ENCODE measurements at regions not wholly inside any gene's neighbourhood (a gene's known extent, or its start where the extent isn't known, plus 50 kb on each side); places are given as distances from the start of the nearest gene placed in this dataset.

DNA sequence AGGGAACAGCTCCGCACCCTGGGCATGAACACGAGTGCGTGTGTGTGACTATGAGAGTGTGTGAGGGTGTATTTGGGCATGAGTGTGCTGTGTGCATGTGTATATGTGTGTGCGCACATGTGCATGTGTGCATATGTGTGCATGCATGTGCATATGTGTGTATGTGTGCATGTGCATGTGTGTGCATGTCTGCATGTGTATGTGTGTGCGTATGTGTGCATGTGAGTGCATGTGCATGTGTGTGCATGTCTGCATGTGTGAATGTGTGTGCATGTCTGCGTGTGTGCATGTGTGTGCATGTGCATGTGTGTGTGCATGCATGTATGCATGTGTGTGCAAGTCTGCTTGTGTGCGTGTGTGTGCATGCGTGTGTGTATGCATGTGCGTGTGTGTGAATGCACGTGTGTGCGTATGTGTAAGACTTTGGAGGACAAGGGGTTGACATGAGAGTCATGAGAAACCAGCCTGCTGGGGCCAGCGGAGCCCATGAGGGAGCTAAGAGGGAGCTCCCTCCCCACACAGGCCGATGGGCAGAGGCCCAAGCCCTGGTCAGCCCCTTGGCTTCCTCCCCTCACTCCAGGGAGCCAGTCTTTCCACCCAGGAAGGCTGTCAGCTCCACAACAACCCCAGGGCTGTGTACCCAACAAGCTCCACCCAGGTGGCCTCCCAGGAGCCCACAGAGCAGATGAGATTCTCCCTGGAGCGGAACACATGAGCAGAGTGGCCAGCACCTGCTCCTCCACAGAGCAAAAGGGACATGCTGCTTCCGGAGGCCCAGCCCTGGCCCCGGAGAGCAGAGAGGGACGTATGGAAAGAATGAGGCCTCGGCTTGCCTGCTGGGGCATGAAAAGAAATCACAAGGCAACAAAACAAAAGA lies 142.5 kb upstream of the PPP2R2D start:
- ATAC-seq (replicated peaks) (peak; percentile 46 to 65), DNase-seq (no peak)
- peaks cover 6 to 7% of the 10 kb centered on the region in 2 donors for H3K36me3 Mint-ChIP-seq
- no peak overlapping the region for H3K4me3 Mint-ChIP-seq
- peaks cover 22 to 39% of the 10 kb centered on the region in 2 donors for H3K4me1 Mint-ChIP-seq
- H3K9me3 Mint-ChIP-seq: peaks cover 7 to 9% of the 10 kb centered on the region in 2 donors
- peaks cover 11 to 13% of the 10 kb centered on the region in 2 donors for H3K27me3 Mint-ChIP-seq
- H3K27ac Mint-ChIP-seq: no peak overlapping the region

GRCh38 chr10:131758939-131759301 lies 141.9 kb upstream of the PPP2R2D start:
- Mint-ChIP-seq H3K9me3 (peaks cover 7 to 9% of the 10 kb centered on the region in 2 donors), H3K4me1 (peaks cover 25 to 46% of the 10 kb centered on the region in 2 donors), H3K4me3 (no peak overlapping the region), H3K27ac (no peak overlapping the region), H3K27me3 (peaks cover 11 to 13% of the 10 kb centered on the region in 2 donors), H3K36me3 (peaks cover 6 to 7% of the 10 kb centered on the region in 2 donors)
- ATAC-seq (replicated peaks) (no peak), DNase-seq (no peak)

GRCh38 chr10:131759347-131759746 lies 141.5 kb upstream of the PPP2R2D start:
- no peak for ATAC-seq (replicated peaks)
- H3K27me3 Mint-ChIP-seq: peaks cover 11 to 13% of the 10 kb centered on the region in 2 donors
- no peak overlapping the region for H3K27ac Mint-ChIP-seq
- no peak for DNase-seq
- peaks cover 6 to 7% of the 10 kb centered on the region in 2 donors for H3K36me3 Mint-ChIP-seq
- no peak overlapping the region for H3K4me3 Mint-ChIP-seq
- H3K4me1 Mint-ChIP-seq: peaks cover 24 to 50% of the 10 kb centered on the region in 2 donors
- H3K9me3 Mint-ChIP-seq: peaks cover 6 to 7% of the 10 kb centered on the region in 2 donors

- Mint-ChIP-seq H3K4me1 (peaks cover 24 to 61% of the 10 kb centered on the region in 2 donors), H3K27ac (no peak overlapping the region), H3K27me3 (peaks cover 11 to 13% of the 10 kb centered on the region in 2 donors), H3K9me3 (peaks cover 6 to 7% of the 10 kb centered on the region in 2 donors), H3K4me3 (peak overlapping the region; percentile 1 to 15), H3K36me3 (peaks cover 6 to 7% of the 10 kb centered on the region in 2 donors)
- DNase-seq (no peak), ATAC-seq (replicated peaks) (no peak)
Observed at GRCh38 chr10:131760416-131761166, 140.2 kb upstream of the PPP2R2D start.

DNA sequence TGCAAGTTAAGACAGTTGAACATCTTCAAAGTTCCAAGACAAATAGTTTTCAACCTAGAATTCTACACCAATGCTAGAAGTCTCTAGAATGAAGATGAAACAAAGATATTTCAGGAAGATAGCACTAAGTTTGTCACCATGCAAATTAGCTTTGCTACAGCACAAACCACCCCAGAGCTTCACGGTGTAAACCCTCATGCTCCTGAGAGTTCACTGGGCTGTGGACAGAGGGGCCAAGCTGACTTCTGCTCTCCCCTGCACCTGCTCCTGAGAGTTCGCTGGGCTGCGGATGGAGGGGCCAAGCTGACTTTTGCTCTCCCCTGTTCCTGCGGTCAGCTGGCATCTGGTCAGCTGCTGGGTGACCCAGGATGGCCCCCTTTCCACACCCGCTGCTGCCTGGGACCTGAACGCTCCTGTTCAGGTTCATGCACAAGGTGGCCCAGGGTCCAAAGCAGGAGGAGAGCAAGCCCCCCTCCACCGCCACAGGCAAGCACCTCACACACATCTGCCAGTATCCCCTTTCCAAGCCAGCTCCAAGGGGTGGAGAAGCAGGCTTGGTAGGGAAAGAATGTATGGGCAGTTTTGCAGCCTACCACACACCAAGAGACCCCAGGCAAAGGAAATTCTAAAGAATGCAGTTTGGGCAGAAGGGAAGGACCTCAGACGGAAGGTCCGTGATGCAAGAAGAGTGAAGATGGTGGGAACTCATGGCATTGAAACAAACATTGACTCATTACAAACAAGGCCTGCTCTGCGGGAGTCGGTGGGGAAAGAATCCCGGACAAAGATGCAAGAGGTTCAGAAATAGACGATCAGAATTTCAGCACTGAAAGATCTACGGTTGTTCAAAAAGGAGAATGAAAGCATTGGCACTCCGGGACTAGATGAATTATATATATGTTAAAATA lies 137.8 kb upstream of the PPP2R2D start:
- Mint-ChIP-seq H3K36me3 (peaks cover 6 to 7% of the 10 kb centered on the region in 2 donors), H3K4me1 (peaks cover 24 to 61% of the 10 kb centered on the region in 2 donors), H3K4me3 (peak overlapping the region in 1 of 2 donors; percentile 42), H3K9me3 (peaks cover 6 to 7% of the 10 kb centered on the region in 2 donors), H3K27me3 (peaks cover 11 to 13% of the 10 kb centered on the region in 2 donors), H3K27ac (no peak overlapping the region)
- ATAC-seq (replicated peaks): peak; percentile 76 to 81
- no peak for DNase-seq

DNA sequence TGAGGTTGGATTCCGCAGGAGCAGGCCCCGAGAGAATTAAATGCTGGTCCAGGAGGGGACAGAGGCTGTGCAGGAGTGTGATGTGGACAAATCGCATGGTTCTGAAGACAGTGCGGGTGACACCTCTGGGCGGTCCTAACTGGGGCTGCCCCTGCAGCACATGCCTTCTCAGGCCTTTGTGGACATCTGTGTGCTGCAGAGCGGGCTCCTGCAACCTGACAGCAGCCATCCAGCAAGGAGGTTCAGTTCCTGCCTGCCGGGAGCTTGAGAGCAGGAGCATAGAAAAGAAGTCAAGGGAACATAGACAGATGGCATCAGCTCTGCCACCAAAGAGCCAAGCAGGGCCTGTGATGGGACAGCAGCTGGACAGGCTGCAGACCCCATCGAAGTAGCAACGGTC lies 135.9 kb upstream of the PPP2R2D start:
- Mint-ChIP-seq H3K4me3 (no peak overlapping the region), H3K27ac (no peak overlapping the region), H3K27me3 (peaks cover 11 to 13% of the 10 kb centered on the region in 2 donors), H3K9me3 (peaks cover 6 to 7% of the 10 kb centered on the region in 2 donors), H3K36me3 (peaks cover 6% of the 10 kb centered on the region in 2 donors), H3K4me1 (peaks cover 19 to 54% of the 10 kb centered on the region in 2 donors)
- no peak for DNase-seq
- no peak for ATAC-seq (replicated peaks)

DNA sequence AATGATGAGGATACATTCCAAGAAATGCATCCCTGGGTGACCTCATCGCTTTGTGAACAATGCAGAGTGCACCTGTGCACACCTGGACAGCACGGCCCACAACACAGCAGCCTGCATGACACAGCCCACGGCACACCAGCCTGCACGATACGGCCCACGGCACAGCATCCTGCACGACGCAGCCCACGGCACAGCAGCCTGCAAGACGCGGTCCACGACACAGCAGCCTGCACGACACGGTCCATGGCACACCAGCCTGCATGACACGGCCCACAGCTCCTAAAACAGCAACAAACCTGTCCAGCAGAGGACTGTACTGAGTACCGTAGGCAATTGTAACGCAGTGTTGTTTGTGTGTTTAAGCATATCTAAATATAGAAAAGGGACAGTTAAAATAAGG lies 134.7 kb upstream of the PPP2R2D start:
- ATAC-seq (replicated peaks) (peak; percentile 52 to 68), DNase-seq (no peak)
- H3K36me3 Mint-ChIP-seq: peaks cover under 1 to 1% of the 10 kb centered on the region in 2 donors
- no peak overlapping the region for H3K4me3 Mint-ChIP-seq
- peaks cover 12 to 49% of the 10 kb centered on the region in 2 donors for H3K4me1 Mint-ChIP-seq
- peaks cover 7 to 12% of the 10 kb centered on the region in 2 donors for H3K27me3 Mint-ChIP-seq
- H3K9me3 Mint-ChIP-seq: peaks cover under 1% of the 10 kb centered on the region in 2 donors
- no peak overlapping the region for H3K27ac Mint-ChIP-seq

DNA sequence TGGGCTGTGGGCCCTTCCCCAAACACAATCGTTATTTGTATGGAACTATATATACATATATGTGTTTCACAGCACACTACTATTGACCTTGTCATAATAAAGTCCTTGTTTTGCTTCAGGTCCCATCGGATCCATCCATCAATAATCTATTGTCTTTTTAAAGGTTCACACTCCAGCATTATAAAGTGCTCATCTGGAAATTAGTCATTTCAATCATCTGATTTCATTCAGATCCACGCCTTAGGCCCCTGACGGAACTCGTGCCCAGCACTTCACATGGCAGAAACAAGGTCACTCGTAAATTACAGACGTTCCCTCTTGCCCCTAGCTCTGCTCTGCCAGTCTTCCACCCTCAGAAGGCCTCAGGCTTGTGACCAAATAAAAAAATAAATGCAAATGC lies 133.1 kb upstream of the PPP2R2D start:
- ATAC-seq (replicated peaks) (no peak), DNase-seq (no peak)
- Mint-ChIP-seq H3K4me1 (peaks cover 11 to 34% of the 10 kb centered on the region in 2 donors), H3K27me3 (peaks cover 2 to 6% of the 10 kb centered on the region in 2 donors), H3K4me3 (no peak overlapping the region), H3K36me3 (no peaks in the 10 kb centered on the region), H3K27ac (no peak overlapping the region), H3K9me3 (no peaks in the 10 kb centered on the region)

GRCh38 chr10:131769571-131770410 lies 131.0 kb upstream of the PPP2R2D start:
- H3K27ac Mint-ChIP-seq: no peak overlapping the region
- H3K4me1 Mint-ChIP-seq: peaks cover 5 to 15% of the 10 kb centered on the region in 2 donors
- DNase-seq (no peak), ATAC-seq (replicated peaks) (no peak)
- H3K9me3 Mint-ChIP-seq: no peaks in the 10 kb centered on the region
- H3K27me3 Mint-ChIP-seq: peaks cover 6% of the 10 kb centered on the region in 2 donors
- no peak overlapping the region for H3K4me3 Mint-ChIP-seq
- H3K36me3 Mint-ChIP-seq: no peaks in the 10 kb centered on the region

DNA sequence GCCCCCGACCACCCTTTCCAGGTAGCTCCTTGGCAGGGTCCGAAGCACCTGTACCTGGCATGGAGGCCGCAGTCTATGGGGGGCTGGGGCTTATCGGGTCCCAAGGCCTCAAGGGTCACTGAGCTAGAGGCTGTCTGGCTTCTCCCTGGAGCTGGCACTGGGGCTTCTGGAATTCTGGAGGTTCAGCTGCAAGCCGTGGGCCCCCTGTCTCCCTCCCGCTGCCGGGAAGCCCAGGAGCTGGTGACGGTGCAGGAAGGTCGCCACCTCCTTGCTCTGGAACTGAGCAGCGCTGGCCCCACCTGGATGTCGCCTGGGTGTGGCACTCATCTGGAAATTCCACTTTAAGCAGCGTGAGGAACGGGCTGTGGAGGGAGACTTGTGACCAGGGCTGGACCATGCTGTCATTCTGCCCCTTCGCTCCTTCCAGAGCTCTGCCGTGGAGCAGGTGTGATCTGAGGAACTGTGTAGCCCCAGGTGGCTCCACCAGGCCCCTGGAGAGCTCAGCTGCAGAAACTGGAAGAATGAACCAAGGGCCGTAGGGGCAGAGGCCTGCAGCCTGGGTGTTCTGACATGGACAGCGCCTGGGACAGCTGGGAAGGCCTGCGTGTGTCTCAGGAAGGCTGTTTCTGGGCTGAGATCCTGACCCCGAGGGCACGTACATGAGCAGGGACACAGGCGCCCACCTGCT lies 129.7 kb upstream of the PPP2R2D start:
- H3K36me3 Mint-ChIP-seq: peaks cover 3 to 4% of the 10 kb centered on the region in 2 donors
- peaks cover 4 to 9% of the 10 kb centered on the region in 2 donors for H3K9me3 Mint-ChIP-seq
- DNase-seq (no peak), ATAC-seq (replicated peaks) (peak in 1 of 2 donors; percentile 14)
- H3K27ac Mint-ChIP-seq: no peak overlapping the region
- peaks cover 6% of the 10 kb centered on the region in 2 donors for H3K27me3 Mint-ChIP-seq
- H3K4me1 Mint-ChIP-seq: peaks cover 2 to 5% of the 10 kb centered on the region in 2 donors
- H3K4me3 Mint-ChIP-seq: no peak overlapping the region

GRCh38 chr10:131771634-131772358 lies 129.0 kb upstream of the PPP2R2D start:
- Mint-ChIP-seq H3K4me1 (peaks cover 0 to 5% of the 10 kb centered on the region in 2 donors), H3K9me3 (peaks cover 8 to 16% of the 10 kb centered on the region in 2 donors), H3K36me3 (peaks cover 3 to 4% of the 10 kb centered on the region in 2 donors), H3K27ac (no peak overlapping the region), H3K27me3 (peaks cover 6% of the 10 kb centered on the region in 2 donors), H3K4me3 (no peak overlapping the region)
- ATAC-seq (replicated peaks): no peak
- DNase-seq: no peak

DNA sequence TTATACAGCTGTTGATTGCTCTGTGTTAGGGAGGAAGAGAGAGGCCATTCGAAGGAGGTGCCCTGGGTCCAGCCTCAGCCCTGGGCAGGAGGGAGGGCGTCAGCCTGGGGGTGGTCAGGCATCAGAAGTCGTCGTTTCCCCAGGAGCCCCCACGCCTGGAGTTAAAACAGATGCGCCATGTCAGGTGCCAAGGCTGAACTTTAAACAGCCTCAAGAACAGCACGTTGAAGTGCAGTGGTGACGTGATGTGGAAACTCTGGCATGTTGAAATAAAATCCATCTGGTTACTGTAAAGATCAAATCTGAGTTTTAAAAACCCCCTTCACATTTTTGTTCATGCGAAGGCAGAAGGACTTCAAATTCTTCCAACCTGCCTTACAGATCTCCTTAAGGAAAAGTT lies 128.4 kb upstream of the PPP2R2D start:
- H3K27ac Mint-ChIP-seq: no peak overlapping the region
- peaks cover 3 to 4% of the 10 kb centered on the region in 2 donors for H3K36me3 Mint-ChIP-seq
- H3K4me1 Mint-ChIP-seq: peaks cover 0 to 5% of the 10 kb centered on the region in 2 donors
- H3K27me3 Mint-ChIP-seq: peaks cover 6% of the 10 kb centered on the region in 2 donors
- peaks cover 10 to 20% of the 10 kb centered on the region in 2 donors for H3K9me3 Mint-ChIP-seq
- DNase-seq (no peak), ATAC-seq (replicated peaks) (peak in 1 of 2 donors; percentile 19)
- H3K4me3 Mint-ChIP-seq: no peak overlapping the region
